ENCODE measurements at regions not wholly inside any gene's neighbourhood (a gene's known extent, or its start where the extent isn't known, plus 50 kb on each side); places are given as distances from the start of the nearest gene placed in this dataset.
"Not testable (repeated sequence)": the region's sequence is repeated elsewhere in the genome, so short reads cannot be mapped to it uniquely, and the experiment has no call there.

DNA sequence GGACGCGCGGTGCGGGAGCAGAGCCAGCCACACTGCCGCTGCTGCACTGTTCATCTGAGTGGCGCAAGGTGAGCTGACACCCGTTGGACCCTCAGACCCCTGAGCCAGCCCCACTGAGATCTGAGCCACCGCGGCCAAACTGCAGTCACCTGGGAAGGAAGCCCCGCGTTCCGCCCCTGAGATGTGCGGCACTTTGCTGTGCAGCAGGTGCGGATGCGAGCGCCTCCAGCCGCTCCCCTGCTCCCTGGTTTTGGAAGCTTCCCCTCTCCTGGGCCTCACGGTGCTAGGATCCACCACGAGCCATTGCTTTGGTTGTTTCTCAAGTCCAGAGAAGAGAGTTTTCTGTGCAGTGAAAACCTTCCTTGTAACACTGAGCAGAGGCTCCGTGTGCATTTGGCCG is 254.1 kb downstream of the ADGRD1 start:
- H2AFZ ChIP-seq (ENCODE audit: control insufficient read depth, low read length); H3K27ac ChIP-seq (ENCODE audit: control insufficient read depth, insufficient read depth, low read length); H3K4me2 ChIP-seq (ENCODE audit: control insufficient read depth, extremely low read depth, insufficient read depth, low read depth, low read length); H3K79me2 ChIP-seq (ENCODE audit: control insufficient read depth, insufficient read depth, low read length); FAIRE-seq; H3K9me3 ChIP-seq (ENCODE audit: control insufficient read depth, low read depth, low read length); DNase-seq (ENCODE audit: low read depth, low spot score); H3K9ac ChIP-seq (ENCODE audit: control insufficient read depth, extremely low read depth, insufficient read depth, low read length); H3K4me1 ChIP-seq (ENCODE audit: control insufficient read depth, extremely low read depth, insufficient read depth, low read length); H3K36me3 ChIP-seq (ENCODE audit: control insufficient read depth in 2 of 2, extremely low read depth in 1 of 2, insufficient read depth in 2 of 2, low read length in 2 of 2); H3K4me3 ChIP-seq (ENCODE audit: control insufficient read depth in 2 of 3, extremely low read depth in 1 of 3, insufficient read depth in 2 of 3, low read depth in 1 of 3, low read length in 3 of 3); dilution Hi-C loops (cut with MboI; ENCODE audit: extremely low pct_ligation_motif_present, low sequenced_read_pairs); H3K27me3 ChIP-seq (ENCODE audit: control insufficient read depth, extremely low read depth, insufficient read depth, low read length); H4K20me1 ChIP-seq (ENCODE audit: control insufficient read depth, extremely low read depth, insufficient read depth, low read length); H3K9me1 ChIP-seq (ENCODE audit: control insufficient read depth, extremely low read depth, insufficient read depth, low read length): not testable (repeated sequence)

DNA sequence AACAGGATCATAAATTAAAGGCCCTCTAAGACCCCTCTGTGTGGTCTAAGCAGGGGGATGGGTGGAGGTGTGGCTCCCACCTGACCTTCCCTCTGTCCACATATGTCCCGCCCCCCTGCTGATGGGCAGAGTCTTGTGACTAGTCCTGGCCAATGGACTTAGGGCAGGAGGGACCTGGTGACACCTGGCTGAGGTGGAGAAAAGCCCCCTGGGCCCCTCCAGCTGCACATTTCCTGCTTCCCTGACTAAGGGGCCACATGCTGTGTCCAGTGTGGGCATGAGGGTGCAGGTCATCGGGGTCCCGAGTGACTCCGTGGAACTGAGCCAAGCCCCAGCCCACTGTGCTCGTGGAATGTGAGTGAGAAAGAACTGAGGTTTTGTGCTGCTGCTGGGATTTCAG is 254.7 kb downstream of the ADGRD1 start:
- Histone ChIP-seq H2AFZ (ENCODE audit: control insufficient read depth, low read length) (no peak overlapping the region), H3K9me1 (ENCODE audit: control insufficient read depth, extremely low read depth, insufficient read depth, low read length) (no peaks in the 10 kb centered on the region), H3K9me3 (ENCODE audit: control insufficient read depth, low read depth, low read length) (peaks cover 6% of the 10 kb centered on the region), H3K4me2 (ENCODE audit: control insufficient read depth, extremely low read depth, insufficient read depth, low read depth, low read length) (no peak overlapping the region), H3K27me3 (ENCODE audit: control insufficient read depth, extremely low read depth, insufficient read depth, low read length) (no peaks in the 10 kb centered on the region), H3K4me1 (ENCODE audit: control insufficient read depth, extremely low read depth, insufficient read depth, low read length) (no peaks in the 10 kb centered on the region), H4K20me1 (ENCODE audit: control insufficient read depth, extremely low read depth, insufficient read depth, low read length) (no peaks in the 10 kb centered on the region), H3K36me3 (ENCODE audit: control insufficient read depth in 2 of 2, extremely low read depth in 1 of 2, insufficient read depth in 2 of 2, low read length in 2 of 2) (no peaks in the 10 kb centered on the region), H3K27ac (ENCODE audit: control insufficient read depth, insufficient read depth, low read length) (no peak overlapping the region), H3K79me2 (ENCODE audit: control insufficient read depth, insufficient read depth, low read length) (no peaks in the 10 kb centered on the region), H3K4me3 (ENCODE audit: control insufficient read depth in 2 of 3, extremely low read depth in 1 of 3, insufficient read depth in 2 of 3, low read depth in 1 of 3, low read length in 3 of 3) (no peak overlapping the region), H3K9ac (ENCODE audit: control insufficient read depth, extremely low read depth, insufficient read depth, low read length) (no peak overlapping the region)
- TF ChIP-seq EZH2 (IDR thresholded peaks at IDR 0.05; ENCODE audit: low read length): no peak
- TF ChIP-seq, protein P1, sequence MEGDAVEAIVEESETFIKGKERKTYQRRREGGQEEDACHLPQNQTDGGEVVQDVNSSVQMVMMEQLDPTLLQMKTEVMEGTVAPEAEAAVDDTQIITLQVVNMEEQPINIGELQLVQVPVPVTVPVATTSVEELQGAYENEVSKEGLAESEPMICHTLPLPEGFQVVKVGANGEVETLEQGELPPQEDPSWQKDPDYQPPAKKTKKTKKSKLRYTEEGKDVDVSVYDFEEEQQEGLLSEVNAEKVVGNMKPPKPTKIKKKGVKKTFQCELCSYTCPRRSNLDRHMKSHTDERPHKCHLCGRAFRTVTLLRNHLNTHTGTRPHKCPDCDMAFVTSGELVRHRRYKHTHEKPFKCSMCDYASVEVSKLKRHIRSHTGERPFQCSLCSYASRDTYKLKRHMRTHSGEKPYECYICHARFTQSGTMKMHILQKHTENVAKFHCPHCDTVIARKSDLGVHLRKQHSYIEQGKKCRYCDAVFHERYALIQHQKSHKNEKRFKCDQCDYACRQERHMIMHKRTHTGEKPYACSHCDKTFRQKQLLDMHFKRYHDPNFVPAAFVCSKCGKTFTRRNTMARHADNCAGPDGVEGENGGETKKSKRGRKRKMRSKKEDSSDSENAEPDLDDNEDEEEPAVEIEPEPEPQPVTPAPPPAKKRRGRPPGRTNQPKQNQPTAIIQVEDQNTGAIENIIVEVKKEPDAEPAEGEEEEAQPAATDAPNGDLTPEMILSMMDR (optimal IDR thresholded peaks at IDR 0.05 in 1 of 3, IDR thresholded peaks at IDR 0.05 in 1 of 3, conservative IDR thresholded peaks at IDR 0.05 in 1 of 3; ENCODE audit: extremely low read depth in 1 of 3, insufficient read depth in 2 of 3, low read length in 3 of 3): no peak
- no peak for DNase-seq (ENCODE audit: low read depth, low spot score)
- FAIRE-seq: no peak
- dilution Hi-C loops (cut with MboI; ENCODE audit: extremely low pct_ligation_motif_present, low sequenced_read_pairs): no loop called here

Measured in keratinocyte (primary cell).